Stimulated activated CD4-positive, alpha-beta T cell treated with anti-CD3 and anti-CD28 coated beads, Interleukin-12 subunit alpha, Interleukin-12 subunit beta, amount 100 ng/mL, for 24 hours (primary cell): ENCODE measurements at regions not wholly inside any gene's neighbourhood (a gene's known extent, or its start where the extent isn't known, plus 50 kb on each side); places are given as distances from the start of the nearest gene placed in this dataset.
"Not testable (repeated sequence)": the region's sequence is repeated elsewhere in the genome, so short reads cannot be mapped to it uniquely, and the experiment has no call there.

Source experiments
- DNase-seq, 2 experiments: peaks; one replicate each; pipeline ENCODE4 v3.0.0-alpha.2; 2020; ENCODE audit warnings: low read depth in 2 of 2

DNA sequence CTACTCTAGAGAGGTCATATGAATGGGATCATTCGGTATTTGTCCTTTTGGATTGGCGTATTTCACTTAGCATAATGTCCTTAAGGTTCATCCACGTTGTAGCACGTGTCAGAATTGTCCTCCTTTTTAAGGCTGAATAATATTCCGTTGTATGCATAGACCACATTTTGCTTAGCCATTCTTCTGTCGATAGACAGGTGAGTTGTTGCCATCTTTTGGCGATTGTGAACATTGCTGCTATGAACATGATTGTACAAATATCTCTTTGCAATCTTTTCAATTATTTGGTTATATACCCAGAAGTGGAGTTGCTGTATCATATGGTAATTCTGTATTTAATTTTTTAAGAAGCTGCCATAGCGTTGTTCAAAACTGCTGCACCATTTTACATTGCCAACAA is 52.4 kb upstream of the GOLGA8J start:
- no peak for DNase-seq

DNA sequence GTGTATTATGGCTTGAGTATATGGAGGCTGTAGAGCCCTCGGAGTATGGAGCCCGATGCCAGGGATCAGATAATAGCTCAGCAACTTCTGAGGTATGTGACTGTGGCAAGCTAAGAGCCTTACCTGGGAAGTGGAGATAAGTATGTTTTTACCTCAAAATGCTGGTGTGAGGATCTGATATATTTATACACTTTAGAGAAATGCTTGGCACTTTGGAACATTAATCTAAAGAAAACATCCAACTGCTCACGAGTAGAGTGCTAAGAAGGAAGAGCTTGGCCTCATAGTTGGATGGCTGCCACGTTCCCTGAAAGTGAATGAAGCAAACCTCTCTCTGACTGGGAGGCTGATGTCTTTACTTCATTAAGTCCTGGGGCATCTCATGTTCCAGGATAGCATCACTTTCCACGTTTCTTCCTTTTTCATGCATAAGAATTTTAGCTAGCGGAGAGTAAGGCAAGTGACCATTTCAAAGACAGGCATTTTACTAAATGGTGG is 58.9 kb upstream of the GOLGA8J start:
- DNase-seq = no peak

DNA sequence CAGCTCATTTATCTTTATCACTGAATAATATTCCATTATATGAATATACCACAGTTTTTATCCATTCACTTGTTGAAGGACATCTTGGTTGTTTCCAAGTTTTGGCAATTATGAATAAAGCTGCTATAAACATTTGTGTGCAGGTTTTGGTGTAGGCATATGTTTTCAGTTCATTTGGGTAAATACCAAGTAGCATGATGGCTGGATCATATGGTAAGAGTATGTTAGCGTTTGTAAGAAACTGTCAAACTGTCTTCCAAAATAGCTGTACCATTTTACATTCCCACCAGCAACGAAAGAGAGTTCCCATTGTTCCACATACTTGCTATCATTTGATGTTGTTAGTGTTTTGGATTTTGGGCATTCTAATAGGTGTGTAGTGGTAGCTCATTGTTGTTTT is 72.0 kb upstream of the GOLGA8J start:
- no peak for DNase-seq

DNA sequence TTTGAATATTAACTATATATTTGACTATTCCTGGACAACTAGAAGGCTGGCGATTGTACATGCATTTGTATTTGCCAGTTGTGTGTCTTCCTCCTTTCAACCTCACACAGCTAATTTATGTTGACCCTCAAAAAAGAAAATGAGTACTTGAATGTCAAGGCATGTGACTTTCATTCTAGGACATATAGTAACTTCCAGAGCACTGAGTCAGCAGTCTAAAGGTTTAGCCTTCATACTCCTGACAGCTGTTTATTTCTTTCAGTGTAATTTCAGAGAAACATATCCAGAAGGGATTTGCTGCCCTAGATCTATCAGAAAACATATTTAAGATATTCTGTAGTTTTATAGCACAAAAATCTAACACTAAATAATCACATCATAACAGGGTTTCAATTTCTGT is 74.6 kb upstream of the GOLGA8J start:
- DNase-seq = no peak

DNA sequence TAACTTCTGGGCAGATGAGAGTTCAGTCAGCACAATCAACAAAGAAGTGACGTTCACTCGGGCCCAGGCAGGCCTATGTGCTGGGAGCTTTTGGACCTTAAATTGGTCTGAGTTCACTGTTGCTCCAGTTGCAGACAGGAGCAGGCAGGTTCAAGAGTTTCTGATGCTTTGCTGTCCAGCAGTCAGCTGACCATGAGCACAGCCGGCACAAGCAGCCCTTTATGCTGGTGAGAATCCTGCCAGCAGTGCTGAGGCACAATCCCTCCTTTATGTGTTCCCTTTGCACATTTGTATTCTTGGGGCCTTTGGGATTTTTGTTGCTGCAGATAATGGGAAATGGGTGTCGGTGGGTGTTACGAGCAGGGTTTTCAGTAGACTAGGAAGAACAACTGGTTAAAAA is 81.2 kb upstream of the GOLGA8J start:
- DNase-seq = no peak

DNA sequence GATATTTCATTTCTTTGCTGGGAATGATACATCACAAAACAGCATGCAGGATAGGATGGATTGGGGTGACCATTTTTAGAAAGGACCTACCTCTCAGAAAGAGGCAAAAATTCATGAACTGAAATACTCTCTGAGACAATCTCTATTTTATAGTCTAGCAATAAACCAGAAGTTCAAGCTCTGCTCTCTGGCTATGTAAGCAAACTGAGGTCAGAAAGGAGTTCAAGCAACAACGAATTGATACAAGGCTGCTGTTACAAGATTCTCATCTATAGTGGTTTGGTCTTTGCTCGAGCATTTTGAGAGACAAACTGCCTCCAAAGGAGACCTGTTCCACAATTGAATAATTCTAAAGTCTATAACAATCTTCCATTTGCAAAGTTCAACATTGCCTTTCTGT is 84.7 kb upstream of the GOLGA8J start:
- no peak for DNase-seq

DNA sequence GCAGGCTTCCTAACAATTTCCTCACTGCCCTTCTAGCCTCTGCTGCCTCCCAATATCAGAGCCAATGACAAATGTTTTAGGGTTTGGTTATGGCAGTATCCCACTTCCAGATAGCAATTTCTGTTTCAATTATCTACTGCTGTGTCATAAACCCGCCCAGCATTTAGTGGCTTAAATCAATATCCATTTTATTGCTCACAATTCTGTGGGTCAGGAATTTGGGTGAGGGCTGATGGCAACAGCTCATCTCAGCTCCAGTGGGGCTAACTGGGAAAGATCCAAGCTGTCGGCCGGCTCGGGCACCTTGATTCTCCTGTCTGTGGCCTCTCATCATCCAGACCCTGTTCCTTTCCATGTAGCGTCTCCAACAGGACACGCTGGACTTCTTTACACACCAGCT is 85.3 kb upstream of the GOLGA8J start:
- no peak for DNase-seq

DNA sequence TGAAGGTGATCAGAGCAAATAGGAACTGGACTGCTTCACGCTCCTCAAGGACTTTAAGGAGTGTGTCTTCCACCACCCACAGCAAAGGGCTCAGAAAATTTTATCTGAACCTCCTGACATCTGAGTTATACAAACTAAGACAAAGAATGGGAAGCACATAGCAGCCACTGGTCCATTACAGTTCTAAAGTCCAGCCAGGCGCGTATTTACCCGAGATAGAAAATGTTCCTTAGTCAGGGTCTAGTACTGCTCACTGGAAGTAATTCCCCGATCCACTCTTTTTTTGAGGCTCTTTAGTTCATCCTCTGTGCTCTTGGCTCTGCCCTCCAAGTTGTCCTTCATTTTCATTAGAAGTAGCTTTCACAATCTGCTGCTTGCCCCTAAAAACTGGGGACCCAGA is 88.5 kb upstream of the GOLGA8J start:
- DNase-seq = no peak

DNA sequence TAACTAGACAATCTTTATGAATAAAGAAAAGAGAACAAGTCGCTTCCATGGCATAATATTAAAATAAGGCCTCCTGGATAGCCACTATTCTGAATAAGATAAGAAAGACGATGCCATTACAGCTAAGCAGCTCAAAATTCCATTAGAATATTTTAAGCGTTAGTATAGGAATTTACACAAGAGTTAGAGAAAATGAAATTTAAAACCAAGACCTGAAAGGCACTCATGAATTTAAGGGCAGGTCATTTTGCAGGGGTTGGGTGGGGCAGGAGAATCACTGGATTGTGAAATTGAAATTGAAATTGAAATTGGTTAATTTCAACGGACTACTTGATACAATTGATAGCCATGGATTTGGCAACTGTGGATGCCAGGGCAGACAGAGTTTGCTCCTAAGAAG is 91.8 kb upstream of the GOLGA8J start:
- DNase-seq = no peak

DNA sequence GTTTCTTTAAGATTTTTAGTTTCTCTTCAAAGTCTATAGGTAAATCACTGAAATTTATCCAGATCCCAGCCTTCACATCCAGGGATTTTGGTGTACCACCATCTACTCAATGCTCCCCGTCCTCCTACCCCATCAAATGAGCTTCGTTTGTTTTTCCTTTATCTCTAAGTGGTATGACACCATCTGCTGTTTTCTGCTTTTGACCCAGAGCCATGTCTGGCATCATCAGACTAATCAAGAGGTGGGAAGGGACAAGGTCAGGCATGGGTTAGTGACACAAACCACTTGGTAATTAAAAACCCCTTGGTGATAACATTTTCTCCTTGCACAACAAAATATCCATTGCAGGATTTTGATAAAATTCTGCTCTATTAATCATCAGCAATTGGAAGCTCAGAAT is 92.7 kb upstream of the GOLGA8J start:
- no peak for DNase-seq

DNA sequence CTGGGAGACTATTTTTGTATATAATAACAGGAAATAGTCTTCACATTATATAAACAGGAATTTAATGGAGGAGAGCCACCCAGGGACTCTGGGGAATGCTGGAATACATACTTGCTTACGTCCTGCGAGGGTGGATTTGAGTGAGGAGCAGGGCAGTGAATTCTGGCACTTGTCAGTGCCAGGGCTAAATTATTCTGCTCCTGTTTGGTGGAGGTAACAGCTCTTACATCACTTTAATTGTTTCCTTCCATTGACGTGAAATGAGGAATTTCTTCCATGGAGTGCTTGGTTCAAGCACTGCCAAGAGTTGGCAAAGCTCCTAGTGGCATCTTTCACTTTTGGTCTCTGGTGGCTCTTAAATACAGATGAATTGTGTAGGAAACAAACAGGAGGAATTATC is 94.1 kb upstream of the GOLGA8J start:
- no peak for DNase-seq

DNA sequence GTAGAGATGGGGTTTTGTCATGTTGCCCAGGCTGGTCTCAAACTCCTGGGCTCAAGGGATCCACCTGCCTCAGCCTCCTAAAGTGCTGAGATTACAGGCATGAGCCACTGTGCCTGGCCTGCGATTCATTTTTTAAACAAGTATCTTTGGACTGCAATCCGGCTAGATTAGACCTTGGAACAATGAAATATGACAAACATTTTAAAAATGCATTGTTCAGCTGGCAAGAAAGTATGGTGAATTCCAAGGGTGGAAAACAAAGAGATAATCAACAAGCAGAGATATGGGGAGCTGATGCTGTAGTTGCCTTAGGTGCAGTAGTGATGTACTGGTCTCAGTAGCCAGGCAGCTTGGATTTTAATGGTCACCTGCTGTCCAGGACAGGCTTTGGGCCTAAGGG is 95.8 kb upstream of the GOLGA8J start:
- DNase-seq = no peak

DNA sequence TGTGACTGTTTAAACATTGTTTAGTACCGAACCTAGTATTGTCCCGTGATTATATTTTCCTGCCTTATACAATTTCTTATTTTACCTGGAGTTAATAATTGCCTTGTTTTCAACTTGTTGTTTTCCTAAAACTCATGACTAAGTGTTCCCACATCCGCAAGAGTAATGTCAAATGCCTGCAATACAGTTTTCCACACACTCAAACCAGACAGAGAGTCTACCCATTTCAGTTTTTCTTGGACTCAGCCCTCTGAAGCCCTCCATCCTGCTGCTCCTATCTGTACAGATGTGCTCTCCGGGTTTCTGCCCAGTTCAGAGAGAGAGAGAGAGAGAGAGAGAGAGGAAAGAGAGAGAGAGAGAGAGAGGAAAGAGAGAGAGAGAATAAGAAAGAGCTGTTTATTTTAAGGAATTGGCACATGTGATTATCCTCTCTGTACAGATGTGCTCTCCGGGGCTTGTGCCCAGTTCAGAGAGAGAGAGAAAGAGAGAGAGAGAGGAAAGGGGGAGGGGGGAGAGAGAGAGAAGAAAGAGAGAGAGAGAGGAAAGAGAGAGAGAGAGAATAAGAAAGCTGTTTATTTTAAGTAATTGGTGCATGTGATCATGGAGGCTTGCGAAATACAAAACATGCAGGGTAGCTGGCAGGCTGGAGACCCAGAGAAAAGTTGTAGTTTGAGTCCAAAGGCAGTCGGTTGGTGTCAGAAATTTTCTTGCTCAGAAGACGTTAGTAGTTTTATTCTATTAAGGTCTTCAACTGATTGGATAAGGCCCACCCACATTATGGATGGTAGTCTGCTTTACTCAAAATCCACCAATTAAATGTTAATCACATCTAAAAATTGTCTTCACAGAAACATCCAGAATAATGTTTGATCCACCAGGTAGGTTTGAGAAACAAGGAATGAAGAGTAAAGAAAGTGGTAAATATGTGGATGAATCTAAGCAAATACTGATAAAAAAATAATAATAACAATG is 104.1 kb upstream of the GOLGA8J start:
- DNase-seq = no peak

DNA sequence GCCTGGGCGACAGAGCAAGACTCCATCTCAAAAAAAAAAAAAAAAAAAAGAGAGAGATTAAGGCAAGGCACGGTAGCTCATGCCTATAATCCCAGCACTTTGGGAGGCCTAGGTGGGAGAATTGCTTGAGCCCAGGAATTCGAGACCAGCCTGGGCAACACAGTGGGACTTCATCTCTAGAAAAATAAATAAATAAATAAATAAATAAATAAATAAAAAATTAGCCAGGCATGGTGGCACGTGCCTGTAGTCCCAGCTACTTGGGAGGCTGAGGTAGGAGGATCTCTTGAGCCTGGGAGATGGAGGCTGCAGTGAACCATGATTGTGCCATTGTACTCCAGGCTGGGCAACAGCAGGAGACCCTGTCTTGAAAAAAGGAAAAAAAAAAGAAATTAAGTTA is 108.7 kb upstream of the GOLGA8J start:
- DNase-seq = not testable (repeated sequence)

DNA sequence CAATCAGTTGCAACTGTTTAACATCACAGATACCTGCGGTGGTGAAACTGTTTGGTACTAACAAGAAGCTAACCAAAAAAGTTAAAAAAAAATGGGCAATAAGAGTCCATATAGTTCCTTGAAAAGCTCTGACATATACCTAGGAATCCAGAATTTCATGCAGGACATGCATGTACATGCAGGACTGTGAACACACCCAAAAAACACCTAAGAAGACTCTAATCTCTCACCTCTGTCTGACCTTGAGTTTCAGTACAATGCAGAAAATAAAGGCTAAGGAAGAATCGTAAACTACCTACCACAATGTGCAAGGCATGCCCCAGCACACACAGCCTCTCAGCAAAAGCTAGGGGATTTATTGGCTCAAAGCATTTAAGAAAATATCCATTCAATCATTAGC is 110.7 kb upstream of the GOLGA8J start:
- DNase-seq = no peak

DNA sequence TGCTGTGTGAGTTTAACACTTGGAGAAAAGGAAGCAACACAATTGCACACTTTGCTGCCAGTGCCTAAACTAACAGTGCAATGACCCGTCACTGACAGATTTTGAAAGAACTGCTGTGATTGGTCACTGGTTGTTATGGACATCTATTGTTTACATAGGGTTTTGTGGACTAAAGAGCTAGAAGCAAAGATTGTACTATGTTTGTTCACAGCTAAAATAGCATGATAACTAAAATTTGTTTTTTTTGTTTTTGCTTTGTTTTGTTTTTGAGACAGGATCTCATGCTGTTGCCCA is 112.4 kb upstream of the GOLGA8J start:
- no peak for DNase-seq

DNA sequence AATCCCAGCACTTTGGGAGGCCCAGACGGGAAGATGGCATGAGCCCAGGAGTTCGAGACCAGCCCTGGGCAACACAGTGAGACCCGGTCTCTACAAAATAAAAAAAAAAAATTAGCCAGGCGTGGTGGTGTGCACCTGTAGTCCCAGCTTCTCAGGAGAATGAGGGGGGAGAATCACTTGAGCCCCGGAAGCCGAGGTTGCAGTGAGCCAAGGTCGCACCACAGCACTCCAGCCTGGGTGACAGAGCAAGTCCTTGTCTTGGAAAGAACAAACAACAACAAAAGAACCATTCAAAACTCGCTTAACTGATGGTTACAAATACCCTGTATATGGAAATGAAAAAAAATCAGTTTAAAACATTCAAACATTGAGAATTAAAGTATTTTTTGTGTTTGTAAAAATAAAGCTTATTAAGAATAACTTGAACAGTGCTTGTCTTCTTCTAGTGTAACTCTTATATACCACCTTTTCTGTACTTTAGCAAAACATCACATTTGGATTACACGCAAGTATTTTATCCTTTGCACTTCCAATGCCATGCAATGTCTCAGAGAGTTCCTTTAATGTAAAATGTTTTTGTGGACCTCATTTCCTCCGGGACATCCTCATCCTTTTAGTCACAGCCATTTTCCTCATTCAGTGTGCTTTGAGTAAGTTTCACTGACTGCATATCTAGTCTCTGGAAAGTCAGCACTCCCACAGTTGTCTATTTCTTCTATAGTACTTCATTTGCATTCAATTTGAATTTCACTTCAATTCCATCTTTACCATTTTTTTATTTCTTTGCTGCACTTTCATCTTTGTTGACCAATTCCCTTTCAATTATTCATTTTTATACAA is 113.0 kb upstream of the GOLGA8J start:
- DNase-seq = no peak

DNA sequence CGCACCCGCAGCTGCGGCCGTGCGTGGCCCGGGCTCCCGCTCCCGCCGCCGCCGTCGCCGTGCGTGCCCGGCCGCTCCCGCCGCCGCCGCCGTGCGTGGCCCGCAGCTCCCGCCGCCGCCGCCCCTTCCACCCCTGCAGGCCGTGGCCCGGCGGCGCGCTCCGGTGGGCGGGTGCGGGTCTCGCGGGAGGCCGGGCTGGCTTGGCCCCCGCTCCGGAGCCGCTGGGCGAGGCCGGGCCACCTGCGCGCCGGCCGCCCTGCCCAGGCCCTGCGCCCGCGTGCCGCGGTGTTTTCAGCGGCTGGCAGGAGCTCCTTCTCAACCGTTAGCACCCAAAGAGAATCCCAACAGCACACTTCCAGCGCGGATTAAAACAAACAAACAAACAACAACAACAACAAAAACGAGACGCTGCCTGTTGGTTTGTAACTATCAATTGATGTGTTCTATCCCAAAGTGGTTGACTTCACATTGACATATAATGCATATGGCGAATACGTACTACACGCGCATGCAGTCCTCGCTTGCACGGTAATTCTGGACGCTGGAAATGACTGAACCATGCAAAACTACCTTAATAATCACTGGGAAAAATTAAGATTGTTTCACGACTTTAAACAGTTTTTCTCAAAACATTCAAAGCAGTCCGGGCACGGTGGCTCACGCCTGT is 113.7 kb upstream of the GOLGA8J start:
- DNase-seq = no peak

DNA sequence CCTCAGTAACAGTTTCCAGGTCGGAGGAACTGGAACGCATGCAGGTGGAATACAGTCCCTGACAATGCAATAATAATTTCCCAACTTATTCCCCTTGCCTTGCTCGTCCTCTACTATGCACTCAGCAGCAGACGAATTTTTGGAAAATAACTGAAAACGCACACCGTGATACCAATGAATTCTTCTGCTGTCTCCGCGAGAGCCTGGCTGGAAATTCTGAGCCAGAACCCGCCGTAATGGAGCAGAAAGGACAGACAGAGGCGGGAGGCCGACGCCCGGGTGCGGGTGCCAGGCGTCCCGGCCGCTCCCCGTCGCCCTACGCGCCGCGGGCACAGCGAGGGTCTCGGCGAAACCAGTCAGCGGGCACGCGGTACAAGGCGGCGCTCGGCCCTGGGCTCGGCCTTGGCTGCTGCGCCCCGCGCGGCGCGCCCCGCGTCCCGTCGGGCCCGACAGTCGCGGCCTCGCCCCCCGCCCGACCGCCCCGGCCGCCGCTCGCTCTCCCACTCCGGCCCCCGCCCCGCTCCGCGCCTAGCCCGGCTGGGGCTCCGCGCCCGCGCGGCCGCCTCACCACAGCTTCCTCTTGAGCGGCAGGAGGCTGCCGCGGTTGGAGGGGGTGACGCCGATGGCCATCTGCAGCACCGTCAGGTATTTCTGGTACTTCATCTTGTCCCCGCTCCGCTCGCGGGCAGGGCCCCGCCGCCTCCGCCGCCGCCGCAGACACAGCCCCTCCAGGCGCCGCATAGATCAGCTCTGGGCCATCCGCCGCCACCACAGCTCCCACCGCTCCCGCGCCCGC is 114.5 kb upstream of the GOLGA8J start:
- no peak for DNase-seq

DNA sequence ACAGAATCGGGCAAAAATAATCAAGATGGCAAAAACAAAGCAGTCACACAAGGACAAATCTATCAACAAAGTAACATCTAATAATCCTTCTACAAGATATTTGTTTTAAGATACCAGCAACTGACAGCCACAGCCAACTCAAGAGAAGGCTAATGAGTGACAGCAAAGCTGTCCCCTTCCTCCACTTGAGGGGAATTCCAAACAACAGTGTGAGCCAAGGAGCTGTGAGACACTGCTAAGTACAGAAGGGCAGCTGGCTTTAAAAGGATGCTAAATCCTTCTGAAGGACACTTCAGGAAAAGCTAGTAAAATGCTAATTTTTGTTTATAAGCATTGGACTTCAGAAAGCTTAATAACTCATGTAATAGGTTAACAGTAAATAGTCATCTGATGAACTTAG is 120.3 kb upstream of the GOLGA8J start:
- no peak for DNase-seq

DNA sequence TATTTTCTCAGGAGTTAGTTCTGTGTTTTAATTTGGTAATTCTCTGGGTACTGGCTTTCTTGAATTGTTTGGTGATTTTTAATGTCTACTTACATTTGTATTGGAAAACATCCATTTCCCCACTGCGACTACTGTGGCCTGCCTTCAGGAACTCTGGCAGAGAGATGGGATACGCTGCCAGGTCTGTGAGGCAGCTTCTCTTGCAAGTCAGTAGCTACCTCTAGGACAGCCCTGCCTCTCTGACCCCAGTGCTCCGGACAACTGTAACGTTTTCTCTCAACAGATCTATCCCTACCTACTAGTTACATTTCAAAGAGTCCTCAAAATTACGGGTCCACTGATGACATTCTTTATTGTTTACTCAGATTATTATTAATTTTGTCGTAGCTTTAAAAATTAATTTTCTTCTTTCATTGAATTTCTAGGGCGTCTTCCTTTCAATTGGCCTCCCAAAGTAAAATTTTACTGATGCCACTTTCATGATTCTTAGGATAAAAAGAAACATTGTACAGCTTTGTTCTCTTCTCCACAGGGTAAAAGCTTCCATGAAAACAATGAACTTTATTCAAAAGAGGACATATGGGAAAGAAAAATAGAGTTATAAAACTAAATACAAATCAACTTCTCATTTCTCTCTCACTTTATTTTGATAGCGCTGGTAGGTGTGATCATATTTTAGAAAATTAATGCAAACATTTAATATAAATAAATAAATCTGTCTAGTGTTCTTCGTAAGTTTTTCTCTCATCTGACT is 123.2 kb upstream of the GOLGA8J start:
- no peak for DNase-seq
